Loucy (cell line): ENCODE measurements at regions not wholly inside any gene's neighbourhood (a gene's known extent, or its start where the extent isn't known, plus 50 kb on each side); places are given as distances from the start of the nearest gene placed in this dataset.

Source experiments
- H2AFZ ChIP-seq: fragments of 200-600 bp; sonication (generic); 2 replicates; pipeline ENCODE4 v1.6.0; 2016; ENCODE audit warnings: antibody characterized with exemption, mild to moderate bottlenecking, low read length, moderate library complexity
- H3F3A ChIP-seq: fragments of 200-600 bp; 2 replicates; pipeline ENCODE4 v1.6.0; 2016; ENCODE audit warnings: antibody characterized with exemption, low read depth, mild to moderate bottlenecking
- H3K27me3 ChIP-seq: fragments of 200-600 bp; sonication (generic); 2 replicates; pipeline ENCODE4 v1.6.1; 2014; ENCODE audit warnings: low read length, mild to moderate bottlenecking; ENCODE audit not compliant: insufficient read depth, poor library complexity, severe bottlenecking
- H3K36me3 ChIP-seq: fragments of 200-600 bp; sonication (generic); 2 replicates; pipeline ENCODE4 v1.6.1; 2016; ENCODE audit warnings: low read length; ENCODE audit not compliant: insufficient read depth
- H3K4me1 ChIP-seq: fragments of 200-600 bp; sonication (generic); 2 replicates; pipeline ENCODE4 v1.5.1; 2014; ENCODE audit warnings: low read length, mild to moderate bottlenecking; ENCODE audit not compliant: insufficient read depth, poor library complexity, severe bottlenecking
- H3K4me2 ChIP-seq: fragments of 200-600 bp; sonication (generic); 2 replicates; pipeline ENCODE4 v1.6.0; 2014; ENCODE audit warnings: antibody characterized with exemption, low read length, low read depth, mild to moderate bottlenecking; ENCODE audit not compliant: poor library complexity, severe bottlenecking
- H3K4me3 ChIP-seq: fragments of 200-600 bp; sonication (generic); 2 replicates; pipeline ENCODE4 v1.5.1; 2014; ENCODE audit warnings: low read length, mild to moderate bottlenecking, mixed read lengths; ENCODE audit not compliant: poor library complexity, severe bottlenecking
- H3K79me2 ChIP-seq: fragments of 200-600 bp; sonication (generic); 2 replicates; pipeline ENCODE4 v1.6.1; 2014; ENCODE audit warnings: low read length; ENCODE audit not compliant: insufficient read depth
- H3K9ac ChIP-seq: fragments of 200-600 bp; sonication (generic); 2 replicates; pipeline ENCODE4 v1.6.0; 2014; ENCODE audit warnings: mild to moderate bottlenecking, low read depth, low read length, moderate library complexity; ENCODE audit not compliant: poor library complexity, severe bottlenecking
- H3K9me2 ChIP-seq: fragments of 200-600 bp; sonication (generic); replicated peaks from 2 replicates; pipeline ENCODE4 v1.6.1; 2016; ENCODE audit warnings: low read depth, low read length, mixed read lengths
- H3K9me3 ChIP-seq: fragments of 200-600 bp; sonication (generic); 2 replicates; pipeline ENCODE4 v1.6.1; 2014; ENCODE audit warnings: mild to moderate bottlenecking, antibody characterized with exemption, low read length, low read depth; ENCODE audit not compliant: insufficient read depth
- H4K20me1 ChIP-seq: fragments of 200-600 bp; sonication (generic); 2 replicates; pipeline ENCODE4 v1.6.0; 2014; ENCODE audit warnings: antibody characterized with exemption, low read length, mild to moderate bottlenecking; ENCODE audit not compliant: insufficient read depth, poor library complexity, severe bottlenecking
- EZH2phosphoT487 ChIP-seq: fragments of 200-600 bp; IDR thresholded peaks from 2 replicates; pipeline ENCODE4 v1.6.1; 2018; ENCODE audit warnings: antibody characterized with exemption, mild to moderate bottlenecking, moderate library complexity, borderline replicate concordance
- TF ChIP-seq, protein P1 (sequence below): fragments of 200-600 bp; sonication (generic); conservative IDR thresholded peaks from 2 replicates; pipeline ENCODE4 v1.5.1; 2014; ENCODE audit warnings: mild to moderate bottlenecking, antibody characterized with exemption, low read length

DNA sequence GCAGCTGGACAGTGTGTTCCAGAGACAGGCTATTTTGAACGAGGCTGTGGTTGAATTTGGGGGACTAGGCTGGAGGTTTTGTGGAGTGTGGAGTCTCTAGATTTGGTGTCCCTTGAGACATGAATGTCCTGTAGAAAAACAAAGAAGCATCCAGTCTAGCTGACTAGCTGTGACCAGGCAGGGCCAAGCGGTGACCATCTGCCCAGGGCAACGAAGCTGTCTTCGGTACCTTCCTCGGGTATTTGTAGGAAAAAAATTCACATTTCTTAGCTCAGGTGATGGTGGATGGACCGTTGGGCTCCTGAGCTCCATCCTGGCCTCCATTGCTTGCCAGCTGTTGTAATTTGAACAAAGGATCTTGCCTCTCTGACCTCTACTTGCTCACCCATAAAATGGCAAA is 557.3 kb downstream of the MIAT start:
- H3K9ac ChIP-seq, result no peak overlapping the region
- no peaks in the 10 kb centered on the region for H3F3A ChIP-seq
- H3K79me2 ChIP-seq, result no peaks in the 10 kb centered on the region
- no peak overlapping the region for H3K4me2 ChIP-seq
- 0 out of 2 replicates have a peak, but pooled peaks cover 2% of the 10 kb centered on the region for H3K9me3 ChIP-seq
- no peaks in the 10 kb centered on the region for H3K36me3 ChIP-seq
- H3K4me3 ChIP-seq, result no peak overlapping the region
- H2AFZ ChIP-seq, result no peak overlapping the region
- no peaks in the 10 kb centered on the region for H3K27me3 ChIP-seq
- TF ChIP-seq, protein P1, sequence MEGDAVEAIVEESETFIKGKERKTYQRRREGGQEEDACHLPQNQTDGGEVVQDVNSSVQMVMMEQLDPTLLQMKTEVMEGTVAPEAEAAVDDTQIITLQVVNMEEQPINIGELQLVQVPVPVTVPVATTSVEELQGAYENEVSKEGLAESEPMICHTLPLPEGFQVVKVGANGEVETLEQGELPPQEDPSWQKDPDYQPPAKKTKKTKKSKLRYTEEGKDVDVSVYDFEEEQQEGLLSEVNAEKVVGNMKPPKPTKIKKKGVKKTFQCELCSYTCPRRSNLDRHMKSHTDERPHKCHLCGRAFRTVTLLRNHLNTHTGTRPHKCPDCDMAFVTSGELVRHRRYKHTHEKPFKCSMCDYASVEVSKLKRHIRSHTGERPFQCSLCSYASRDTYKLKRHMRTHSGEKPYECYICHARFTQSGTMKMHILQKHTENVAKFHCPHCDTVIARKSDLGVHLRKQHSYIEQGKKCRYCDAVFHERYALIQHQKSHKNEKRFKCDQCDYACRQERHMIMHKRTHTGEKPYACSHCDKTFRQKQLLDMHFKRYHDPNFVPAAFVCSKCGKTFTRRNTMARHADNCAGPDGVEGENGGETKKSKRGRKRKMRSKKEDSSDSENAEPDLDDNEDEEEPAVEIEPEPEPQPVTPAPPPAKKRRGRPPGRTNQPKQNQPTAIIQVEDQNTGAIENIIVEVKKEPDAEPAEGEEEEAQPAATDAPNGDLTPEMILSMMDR, result no peak
- TF ChIP-seq EZH2phosphoT487, result no peak
- H3K4me1 ChIP-seq, result no peaks in the 10 kb centered on the region
- no peaks in the 10 kb centered on the region for H3K9me2 ChIP-seq
- H4K20me1 ChIP-seq, result no peaks in the 10 kb centered on the region

GRCh38 chr22:27215871-27216270 is 558.5 kb downstream of the MIAT start:
- Histone ChIP-seq H3K27me3 (no peaks in the 10 kb centered on the region), H3K9me3 (0 out of 2 replicates have a peak, but pooled peaks cover 2% of the 10 kb centered on the region), H3K9ac (no peak overlapping the region), H4K20me1 (no peaks in the 10 kb centered on the region), H3K4me3 (no peak overlapping the region), H3K9me2 (no peaks in the 10 kb centered on the region), H3K4me1 (no peaks in the 10 kb centered on the region), H3K79me2 (no peaks in the 10 kb centered on the region), H3K36me3 (no peaks in the 10 kb centered on the region), H3K4me2 (no peak overlapping the region), H2AFZ (no peak overlapping the region), H3F3A (no peaks in the 10 kb centered on the region)
- no peak for TF ChIP-seq EZH2phosphoT487
- TF ChIP-seq, protein P1, result no peak

DNA sequence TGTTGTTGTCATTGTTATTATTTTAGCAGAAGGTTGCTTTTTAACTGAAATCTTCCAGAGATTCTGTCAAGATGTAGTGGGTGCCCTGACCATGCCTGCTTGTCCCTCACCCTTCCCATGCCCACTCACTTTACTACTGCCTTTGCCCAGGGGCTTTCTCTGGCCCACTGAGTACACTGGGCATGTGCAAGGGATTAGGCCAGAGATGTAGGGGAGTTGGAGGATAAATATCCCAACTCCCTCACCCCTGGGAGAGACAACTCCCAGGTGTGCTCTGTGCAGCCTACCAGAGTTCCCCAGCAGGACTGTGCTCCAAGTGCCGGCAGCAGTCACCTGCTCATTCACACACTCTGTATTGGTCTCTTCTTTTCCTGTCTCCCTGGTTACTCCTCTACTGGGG is 559.1 kb downstream of the MIAT start:
- no peaks in the 10 kb centered on the region for H4K20me1 ChIP-seq
- no peaks in the 10 kb centered on the region for H3K27me3 ChIP-seq
- no peak overlapping the region for H2AFZ ChIP-seq
- 0 out of 2 replicates have a peak, but pooled peaks cover 2% of the 10 kb centered on the region for H3K9me3 ChIP-seq
- no peak overlapping the region for H3K4me3 ChIP-seq
- H3K9me2 ChIP-seq, result no peaks in the 10 kb centered on the region
- H3K4me2 ChIP-seq, result no peak overlapping the region
- no peak overlapping the region for H3K9ac ChIP-seq
- no peak for TF ChIP-seq EZH2phosphoT487
- TF ChIP-seq, protein P1, result no peak
- no peaks in the 10 kb centered on the region for H3K4me1 ChIP-seq
- no peaks in the 10 kb centered on the region for H3F3A ChIP-seq
- H3K36me3 ChIP-seq, result no peaks in the 10 kb centered on the region
- no peaks in the 10 kb centered on the region for H3K79me2 ChIP-seq
